Mesothelial cell of epicardium (in vitro differentiated cells): ENCODE measurements at regions not wholly inside any gene's neighbourhood (a gene's known extent, or its start where the extent isn't known, plus 50 kb on each side); places are given as distances from the start of the nearest gene placed in this dataset.
"Not testable (repeated sequence)": the region's sequence is repeated elsewhere in the genome, so short reads cannot be mapped to it uniquely, and the experiment has no call there.

Experiments
- DNase-seq, 2 experiments: peaks; one replicate each; pipeline ENCODE4 v3.0.0; 2021; ENCODE audit warnings: low spot score in 2 of 2; ENCODE audit not compliant: unreplicated experiment in 2 of 2
- H3K27ac Mint-ChIP-seq: 2 replicates; pipeline ENCODE4 v1.8.0; 2021; ENCODE audit warnings: mixed read lengths
- H3K27me3 Mint-ChIP-seq: 2 replicates; pipeline ENCODE4 v1.8.0; 2021; ENCODE audit warnings: low read depth, mixed read lengths
- H3K36me3 Mint-ChIP-seq: 2 replicates; pipeline ENCODE4 v1.8.0; 2021; ENCODE audit warnings: mixed read lengths
- H3K4me1 Mint-ChIP-seq: 2 replicates; pipeline ENCODE4 v1.8.0; 2021; ENCODE audit warnings: mixed read lengths
- H3K4me3 Mint-ChIP-seq: 2 replicates; pipeline ENCODE4 v1.8.0; 2021; ENCODE audit warnings: mild to moderate bottlenecking, moderate library complexity, mixed read lengths
- H3K9me3 Mint-ChIP-seq: 2 replicates; pipeline ENCODE4 v1.8.0; 2021; ENCODE audit warnings: mixed read lengths
- TF ChIP-seq, protein P1 (sequence below): fragments of 200-600 bp; sonication (generic); IDR thresholded peaks from one replicate; pipeline ENCODE4 v1.5.0; 2021; ENCODE audit warnings: antibody characterized with exemption; ENCODE audit not compliant: unreplicated experiment

DNA sequence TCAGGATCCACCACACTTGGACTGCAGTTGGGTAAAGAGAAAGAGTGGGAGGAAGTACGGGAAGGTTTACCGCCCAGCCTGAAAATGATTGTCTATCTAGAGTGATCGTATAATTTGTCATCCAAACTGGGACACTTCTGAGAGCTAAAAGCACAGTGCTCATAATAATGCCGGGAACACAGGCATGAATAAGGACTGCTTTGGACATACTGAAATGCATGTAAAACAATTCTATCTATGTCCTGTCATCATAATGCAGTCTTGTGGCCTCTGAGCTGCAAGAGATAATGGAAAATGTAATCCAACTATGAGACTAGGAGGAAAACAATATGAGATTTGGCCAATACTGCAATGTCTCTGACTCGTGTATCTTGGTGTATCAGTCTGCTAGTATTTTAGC lies 435.5 kb downstream of the SOX11 start:
- no peak for DNase-seq
- TF ChIP-seq, protein P1, sequence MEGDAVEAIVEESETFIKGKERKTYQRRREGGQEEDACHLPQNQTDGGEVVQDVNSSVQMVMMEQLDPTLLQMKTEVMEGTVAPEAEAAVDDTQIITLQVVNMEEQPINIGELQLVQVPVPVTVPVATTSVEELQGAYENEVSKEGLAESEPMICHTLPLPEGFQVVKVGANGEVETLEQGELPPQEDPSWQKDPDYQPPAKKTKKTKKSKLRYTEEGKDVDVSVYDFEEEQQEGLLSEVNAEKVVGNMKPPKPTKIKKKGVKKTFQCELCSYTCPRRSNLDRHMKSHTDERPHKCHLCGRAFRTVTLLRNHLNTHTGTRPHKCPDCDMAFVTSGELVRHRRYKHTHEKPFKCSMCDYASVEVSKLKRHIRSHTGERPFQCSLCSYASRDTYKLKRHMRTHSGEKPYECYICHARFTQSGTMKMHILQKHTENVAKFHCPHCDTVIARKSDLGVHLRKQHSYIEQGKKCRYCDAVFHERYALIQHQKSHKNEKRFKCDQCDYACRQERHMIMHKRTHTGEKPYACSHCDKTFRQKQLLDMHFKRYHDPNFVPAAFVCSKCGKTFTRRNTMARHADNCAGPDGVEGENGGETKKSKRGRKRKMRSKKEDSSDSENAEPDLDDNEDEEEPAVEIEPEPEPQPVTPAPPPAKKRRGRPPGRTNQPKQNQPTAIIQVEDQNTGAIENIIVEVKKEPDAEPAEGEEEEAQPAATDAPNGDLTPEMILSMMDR = no peak
- peaks cover 24% of the 10 kb centered on the region for H3K4me1 Mint-ChIP-seq
- no peaks in the 10 kb centered on the region for H3K36me3 Mint-ChIP-seq
- no peak overlapping the region for H3K27ac Mint-ChIP-seq
- H3K4me3 Mint-ChIP-seq = no peak overlapping the region
- no peaks in the 10 kb centered on the region for H3K9me3 Mint-ChIP-seq
- H3K27me3 Mint-ChIP-seq = no peaks in the 10 kb centered on the region

DNA sequence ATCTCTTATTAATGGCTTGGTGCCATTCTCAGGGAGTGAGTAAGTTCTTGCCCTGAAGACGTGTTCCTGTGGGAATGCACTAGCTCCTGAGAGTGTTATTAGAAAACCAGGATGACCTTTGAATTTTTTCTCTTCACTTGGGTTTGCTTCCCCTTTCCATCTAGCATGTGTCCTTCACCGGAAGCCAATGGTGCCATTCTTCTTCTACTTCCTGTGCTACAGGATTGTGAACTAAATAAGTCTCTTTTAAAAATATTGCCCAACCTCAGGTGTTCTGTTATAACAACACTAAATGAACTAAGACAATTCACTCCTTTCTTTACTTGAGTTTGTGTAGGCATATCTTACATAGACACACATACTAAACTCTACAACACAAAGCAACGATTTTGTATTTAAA lies 447.0 kb downstream of the SOX11 start:
- no peak overlapping the region for H3K4me3 Mint-ChIP-seq
- no peaks in the 10 kb centered on the region for H3K4me1 Mint-ChIP-seq
- peaks cover 58% of the 10 kb centered on the region for H3K9me3 Mint-ChIP-seq
- H3K27ac Mint-ChIP-seq = no peak overlapping the region
- no peak for DNase-seq
- no peaks in the 10 kb centered on the region for H3K27me3 Mint-ChIP-seq
- TF ChIP-seq, protein P1 = no peak
- peaks cover 3% of the 10 kb centered on the region for H3K36me3 Mint-ChIP-seq

DNA sequence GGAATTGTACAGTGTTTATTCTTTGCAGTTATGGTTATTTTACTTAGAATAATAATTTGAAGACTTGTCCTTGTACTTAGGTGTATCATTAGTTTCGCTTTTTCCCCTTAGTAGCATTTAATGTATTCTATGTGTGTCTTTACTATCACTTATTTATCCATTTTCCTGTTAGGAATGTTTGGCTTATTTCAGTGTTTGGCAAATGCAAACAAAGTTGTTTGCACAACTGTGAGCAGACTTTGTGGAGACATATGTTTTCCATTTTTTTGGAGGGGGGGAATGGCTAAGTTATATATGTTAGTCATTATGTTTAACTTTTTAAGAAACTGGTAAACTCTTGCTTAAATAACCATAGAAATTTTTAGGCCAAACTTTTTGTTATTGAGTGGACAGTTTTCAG lies 447.7 kb downstream of the SOX11 start:
- no peaks in the 10 kb centered on the region for H3K4me1 Mint-ChIP-seq
- TF ChIP-seq, protein P1 = no peak
- DNase-seq = no peak
- no peaks in the 10 kb centered on the region for H3K27me3 Mint-ChIP-seq
- H3K4me3 Mint-ChIP-seq = no peak overlapping the region
- H3K36me3 Mint-ChIP-seq = peaks cover 3% of the 10 kb centered on the region
- peaks cover 56% of the 10 kb centered on the region for H3K9me3 Mint-ChIP-seq
- no peak overlapping the region for H3K27ac Mint-ChIP-seq

DNA sequence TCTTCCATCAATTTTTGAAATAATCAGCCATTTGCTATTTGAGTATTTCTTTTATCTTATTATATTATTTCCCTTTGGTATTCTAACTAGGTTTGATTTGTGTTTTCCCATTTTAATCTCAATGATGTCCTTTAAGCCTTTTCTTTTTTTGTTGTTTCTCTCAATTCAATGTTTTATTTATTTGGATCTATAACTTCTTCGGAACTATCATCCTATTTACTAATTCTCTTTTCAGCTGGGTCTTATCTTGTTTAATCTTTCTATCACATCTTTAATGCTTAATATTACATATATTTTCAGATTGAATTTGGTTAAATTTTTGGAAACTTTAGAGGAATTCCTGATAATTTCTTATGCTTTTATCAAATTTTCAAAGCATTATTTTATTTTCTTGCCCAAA lies 448.3 kb downstream of the SOX11 start:
- Mint-ChIP-seq H3K4me1 (no peaks in the 10 kb centered on the region), H3K9me3 (peaks cover 55% of the 10 kb centered on the region), H3K4me3 (no peak overlapping the region), H3K27me3 (no peaks in the 10 kb centered on the region), H3K27ac (no peak overlapping the region), H3K36me3 (peaks cover 3% of the 10 kb centered on the region)
- TF ChIP-seq, protein P1 = no peak
- no peak for DNase-seq

DNA sequence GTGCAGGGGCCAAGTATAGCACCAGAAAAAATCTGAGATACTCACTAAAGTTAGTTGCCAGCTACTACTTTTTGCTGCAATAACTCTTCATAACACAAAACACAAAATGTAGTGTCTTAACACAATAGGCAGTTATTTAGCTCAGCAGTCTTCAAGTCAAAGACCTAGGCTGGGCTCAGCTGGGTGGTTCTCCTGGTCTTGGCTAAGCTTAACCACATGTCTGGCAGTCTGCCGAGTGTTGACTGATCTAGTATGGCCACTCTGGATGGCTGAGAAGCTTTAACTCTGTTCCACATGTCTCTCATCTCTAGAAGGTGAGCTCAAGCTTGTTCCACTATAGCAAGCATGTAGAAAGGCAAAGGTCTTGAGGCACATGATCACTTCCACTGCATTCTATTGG lies 451.6 kb downstream of the SOX11 start:
- no peaks in the 10 kb centered on the region for H3K4me1 Mint-ChIP-seq
- TF ChIP-seq, protein P1 = no peak
- DNase-seq = no peak
- no peak overlapping the region for H3K4me3 Mint-ChIP-seq
- peaks cover 37% of the 10 kb centered on the region for H3K9me3 Mint-ChIP-seq
- H3K36me3 Mint-ChIP-seq = peaks cover 3% of the 10 kb centered on the region
- no peak overlapping the region for H3K27ac Mint-ChIP-seq
- H3K27me3 Mint-ChIP-seq = no peaks in the 10 kb centered on the region

DNA sequence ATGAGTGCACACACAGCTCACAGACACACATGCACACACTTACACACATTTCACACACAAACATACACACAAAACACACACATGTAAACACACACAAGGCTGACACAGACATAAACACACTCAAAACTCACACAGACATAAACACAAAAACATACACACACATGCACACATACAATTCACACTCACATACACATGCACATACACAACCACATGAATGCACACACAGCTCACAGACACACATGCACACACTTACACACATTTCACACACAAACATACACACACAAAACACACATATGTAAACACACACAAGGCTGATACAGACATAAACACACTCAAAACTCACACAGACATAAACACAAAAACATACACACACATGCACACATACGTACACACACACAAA lies 455.0 kb downstream of the SOX11 start:
- H3K36me3 Mint-ChIP-seq, DNase-seq, H3K4me3 Mint-ChIP-seq, H3K27me3 Mint-ChIP-seq, H3K27ac Mint-ChIP-seq, H3K4me1 Mint-ChIP-seq: not testable (repeated sequence)
- peaks cover 17% of the 10 kb centered on the region for H3K9me3 Mint-ChIP-seq
